GM23338 (cell line): ENCODE measurements at regions not wholly inside any gene's neighbourhood (a gene's known extent, or its start where the extent isn't known, plus 50 kb on each side); places are given as distances from the start of the nearest gene placed in this dataset.
A peak's percentile ranks its signal among the peaks of the same experiment; 100 is the strongest.

Experiments used
- ATAC-seq: fragments of 200-7000 bp; cut with Tn5 transposase; 3 replicates; pipeline ENCODE4 v1.9.1; 2020
- DNase-seq: peaks from one replicate; pipeline ENCODE4 v3.0.0-alpha.2; 2015; ENCODE audit warnings: low spot score
- H2AFZ ChIP-seq: fragments of 200-600 bp; sonication (generic); 2 replicates; pipeline ENCODE4 v1.8.0; 2016; ENCODE audit warnings: antibody characterized with exemption, mild to moderate bottlenecking, moderate library complexity
- H3F3A ChIP-seq: fragments of 200-600 bp; sonication (generic); replicated peaks from 2 replicates; pipeline ENCODE4 v1.8.0; 2017; ENCODE audit warnings: antibody characterized with exemption, mixed run types, low read depth
- H3K27ac ChIP-seq: fragments of 200-600 bp; sonication (generic); 2 replicates; pipeline ENCODE4 v1.6.1; 2016; ENCODE audit warnings: low read depth
- H3K27me3 ChIP-seq: fragments of 200-600 bp; sonication (generic); 2 replicates; pipeline ENCODE4 v1.8.0; 2016; ENCODE audit warnings: mild to moderate bottlenecking, mixed run types, moderate library complexity; ENCODE audit not compliant: insufficient read depth
- H3K36me3 ChIP-seq: fragments of 200-600 bp; sonication (generic); 2 replicates; pipeline ENCODE4 v1.8.0; 2016; ENCODE audit warnings: mild to moderate bottlenecking; ENCODE audit not compliant: insufficient read depth
- H3K4me1 ChIP-seq: fragments of 200-600 bp; sonication (generic); 2 replicates; pipeline ENCODE4 v1.8.0; 2016; ENCODE audit warnings: mild to moderate bottlenecking, moderate library complexity; ENCODE audit not compliant: insufficient read depth
- H3K4me2 ChIP-seq: fragments of 200-600 bp; sonication (generic); 2 replicates; pipeline ENCODE4 v1.7.1; 2017; ENCODE audit warnings: mixed run types
- H3K4me3 ChIP-seq: fragments of 200-600 bp; sonication (generic); 2 replicates; pipeline ENCODE4 v1.6.1; 2016; ENCODE audit warnings: mixed run types
- H3K79me2 ChIP-seq: fragments of 200-600 bp; sonication (generic); replicated peaks from 2 replicates; pipeline ENCODE4 v1.8.0; 2017; ENCODE audit warnings: mild to moderate bottlenecking; ENCODE audit not compliant: insufficient read depth
- H3K9me2 ChIP-seq: fragments of 200-600 bp; sonication (generic); 2 replicates; pipeline ENCODE4 v1.8.0; 2017; ENCODE audit not compliant: insufficient read depth
- H4K20me1 ChIP-seq: fragments of 200-600 bp; sonication (generic); replicated peaks from 2 replicates; pipeline ENCODE4 v1.8.0; 2017; ENCODE audit warnings: mild to moderate bottlenecking; ENCODE audit not compliant: insufficient read depth
- H3K27ac Mint-ChIP-seq: 2 replicates; pipeline ENCODE4 v1.8.0; 2020; ENCODE audit warnings: inconsistent platforms, mild to moderate bottlenecking, moderate library complexity, mixed read lengths
- H3K27me3 Mint-ChIP-seq: 3 replicates; pipeline ENCODE4 v1.8.0; 2022; ENCODE audit warnings: low read depth, mild to moderate bottlenecking, moderate library complexity, mixed read lengths, inconsistent platforms; ENCODE audit not compliant: insufficient read depth, poor library complexity
- H3K36me3 Mint-ChIP-seq: 3 replicates; pipeline ENCODE4 v1.8.0; 2021; ENCODE audit warnings: low read depth, mild to moderate bottlenecking, inconsistent platforms, moderate library complexity, mixed read lengths
- H3K4me1 Mint-ChIP-seq: 3 replicates; pipeline ENCODE4 v1.8.0; 2020; ENCODE audit warnings: mild to moderate bottlenecking, inconsistent platforms, mixed read lengths
- H3K4me3 Mint-ChIP-seq: 3 replicates; pipeline ENCODE4 v1.8.0; 2021; ENCODE audit warnings: moderate library complexity, mild to moderate bottlenecking, inconsistent platforms, mixed read lengths
- H3K9me3 Mint-ChIP-seq: 3 replicates; pipeline ENCODE4 v1.8.0; 2020; ENCODE audit warnings: moderate library complexity, mild to moderate bottlenecking, inconsistent platforms, mixed read lengths
- CREB1 ChIP-seq: fragments of 250-450 bp; sonication (Bioruptor Pico); IDR thresholded peaks from 2 replicates; pipeline ENCODE4 v1.5.0; 2020; ENCODE audit warnings: low read depth, mild to moderate bottlenecking, moderate library complexity
- EZH2 ChIP-seq: fragments of 200-600 bp; sonication (generic); IDR thresholded peaks from one replicate; pipeline ENCODE4 v1.8.0; 2017; ENCODE audit warnings: antibody characterized with exemption, mild to moderate bottlenecking, low read depth; ENCODE audit not compliant: unreplicated experiment
- EZH2phosphoT487 ChIP-seq: fragments of 200-600 bp; sonication (generic); IDR thresholded peaks from one replicate; pipeline ENCODE4 v1.8.1; 2018; ENCODE audit warnings: antibody characterized with exemption; ENCODE audit not compliant: unreplicated experiment
- JUNB ChIP-seq: IDR thresholded peaks from one replicate; pipeline ENCODE4 v1.6.1; 2016; ENCODE audit warnings: antibody characterized with exemption; ENCODE audit not compliant: unreplicated experiment
- NANOG ChIP-seq: IDR thresholded peaks from 2 replicates; pipeline ENCODE4 v1.6.1; 2016; ENCODE audit warnings: antibody characterized with exemption, borderline replicate concordance
- POLR2AphosphoS5 ChIP-seq: IDR thresholded peaks from 2 replicates; pipeline ENCODE4 v1.6.1; 2016; ENCODE audit warnings: antibody characterized with exemption, low read depth
- REST ChIP-seq: IDR thresholded peaks from one replicate; pipeline ENCODE4 v1.6.1; 2018; ENCODE audit warnings: antibody characterized with exemption; ENCODE audit not compliant: unreplicated experiment
- STAT1 ChIP-seq: IDR thresholded peaks from one replicate; pipeline ENCODE4 v1.6.1; 2016; ENCODE audit warnings: antibody characterized with exemption; ENCODE audit not compliant: unreplicated experiment
- ZNF114 ChIP-seq: fragments of 250-450 bp; sonication (Bioruptor Pico); IDR thresholded peaks from 2 replicates; pipeline ENCODE4 v1.5.0; 2020; ENCODE audit warnings: mild to moderate bottlenecking, moderate library complexity
- TF ChIP-seq, protein P1 (sequence below): fragments of 250-450 bp; sonication (Bioruptor Pico); IDR thresholded peaks from 2 replicates; pipeline ENCODE4 v1.5.0; 2020; ENCODE audit warnings: mild to moderate bottlenecking, moderate library complexity
- TF ChIP-seq, protein P2 (sequence below), 2 experiments: fragments of 200-600 bp in 1 of 2; sonication (generic) in 1 of 2; conservative IDR thresholded peaks; 2 replicates each; pipeline versions ENCODE4 v1.5.1 to v1.6.1; 2016 to 2017; ENCODE audit warnings: antibody characterized with exemption in 2 of 2, low read depth in 2 of 2, mild to moderate bottlenecking in 2 of 2, moderate library complexity in 1 of 2

DNA sequence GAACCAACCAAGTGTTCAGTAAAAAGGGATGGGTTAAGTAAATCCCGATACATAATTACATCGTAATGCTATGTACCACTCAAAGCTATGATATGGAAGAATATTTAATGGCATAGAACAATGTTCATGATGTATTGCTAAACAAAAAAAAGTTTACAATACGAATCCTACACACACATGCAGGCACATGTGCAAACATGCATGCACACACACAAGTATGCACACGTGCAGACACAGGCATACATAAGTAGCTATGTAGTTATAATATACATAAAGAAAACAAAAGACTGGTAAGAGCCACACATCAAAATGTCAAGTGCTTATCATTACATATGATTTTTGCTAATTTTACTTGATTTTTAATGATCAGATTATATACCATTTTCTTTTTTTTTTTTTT, 74.2 kb downstream of the ARRDC4 start:
- ATAC-seq, result no peak
- Histone ChIP-seq H3K27me3 (no peaks in the 10 kb centered on the region), H2AFZ (no peak overlapping the region), H3K4me3 (no peak overlapping the region), H3K27ac (no peak overlapping the region), H3F3A (no peaks in the 10 kb centered on the region), H3K36me3 (no peaks in the 10 kb centered on the region), H4K20me1 (no peaks in the 10 kb centered on the region), H3K79me2 (no peaks in the 10 kb centered on the region), H3K4me1 (no peaks in the 10 kb centered on the region), H3K4me2 (no peak overlapping the region), H3K9me2 (no peaks in the 10 kb centered on the region)
- Mint-ChIP-seq H3K4me3 (no peak overlapping the region), H3K36me3 (no peaks in the 10 kb centered on the region), H3K27me3 (no peaks in the 10 kb centered on the region), H3K27ac (no peak overlapping the region), H3K9me3 (no peaks in the 10 kb centered on the region), H3K4me1 (no peaks in the 10 kb centered on the region)
- no peak for DNase-seq
- TF ChIP-seq NANOG (no peak), EZH2phosphoT487 (no peak)

- no peak for DNase-seq
- Histone ChIP-seq H3K9me2 (no peaks in the 10 kb centered on the region), H3K4me2 (no peak overlapping the region), H3K4me1 (no peaks in the 10 kb centered on the region), H4K20me1 (no peaks in the 10 kb centered on the region), H3K27ac (no peak overlapping the region), H3F3A (no peaks in the 10 kb centered on the region), H2AFZ (peak overlapping the region; percentile 90; the same call in 1 of the 2 replicates), H3K36me3 (no peaks in the 10 kb centered on the region), H3K79me2 (no peaks in the 10 kb centered on the region), H3K4me3 (no peak overlapping the region), H3K27me3 (no peaks in the 10 kb centered on the region)
- Mint-ChIP-seq H3K4me3 (no peak overlapping the region), H3K27ac (peak overlapping the region; percentile 50; the same call in 1 of the 2 replicates), H3K4me1 (no peaks in the 10 kb centered on the region), H3K27me3 (no peaks in the 10 kb centered on the region), H3K36me3 (no peaks in the 10 kb centered on the region), H3K9me3 (no peaks in the 10 kb centered on the region)
- no peak for ATAC-seq
- TF ChIP-seq POLR2AphosphoS5 (no peak), CREB1 (CRISPR knock-in tag) (no peak), REST (no peak), NANOG (no peak), EZH2 (no peak), EZH2phosphoT487 (no peak), STAT1 (no peak), ZNF114 (CRISPR knock-in tag) (no peak), JUNB (no peak)
- TF ChIP-seq, protein P1, sequence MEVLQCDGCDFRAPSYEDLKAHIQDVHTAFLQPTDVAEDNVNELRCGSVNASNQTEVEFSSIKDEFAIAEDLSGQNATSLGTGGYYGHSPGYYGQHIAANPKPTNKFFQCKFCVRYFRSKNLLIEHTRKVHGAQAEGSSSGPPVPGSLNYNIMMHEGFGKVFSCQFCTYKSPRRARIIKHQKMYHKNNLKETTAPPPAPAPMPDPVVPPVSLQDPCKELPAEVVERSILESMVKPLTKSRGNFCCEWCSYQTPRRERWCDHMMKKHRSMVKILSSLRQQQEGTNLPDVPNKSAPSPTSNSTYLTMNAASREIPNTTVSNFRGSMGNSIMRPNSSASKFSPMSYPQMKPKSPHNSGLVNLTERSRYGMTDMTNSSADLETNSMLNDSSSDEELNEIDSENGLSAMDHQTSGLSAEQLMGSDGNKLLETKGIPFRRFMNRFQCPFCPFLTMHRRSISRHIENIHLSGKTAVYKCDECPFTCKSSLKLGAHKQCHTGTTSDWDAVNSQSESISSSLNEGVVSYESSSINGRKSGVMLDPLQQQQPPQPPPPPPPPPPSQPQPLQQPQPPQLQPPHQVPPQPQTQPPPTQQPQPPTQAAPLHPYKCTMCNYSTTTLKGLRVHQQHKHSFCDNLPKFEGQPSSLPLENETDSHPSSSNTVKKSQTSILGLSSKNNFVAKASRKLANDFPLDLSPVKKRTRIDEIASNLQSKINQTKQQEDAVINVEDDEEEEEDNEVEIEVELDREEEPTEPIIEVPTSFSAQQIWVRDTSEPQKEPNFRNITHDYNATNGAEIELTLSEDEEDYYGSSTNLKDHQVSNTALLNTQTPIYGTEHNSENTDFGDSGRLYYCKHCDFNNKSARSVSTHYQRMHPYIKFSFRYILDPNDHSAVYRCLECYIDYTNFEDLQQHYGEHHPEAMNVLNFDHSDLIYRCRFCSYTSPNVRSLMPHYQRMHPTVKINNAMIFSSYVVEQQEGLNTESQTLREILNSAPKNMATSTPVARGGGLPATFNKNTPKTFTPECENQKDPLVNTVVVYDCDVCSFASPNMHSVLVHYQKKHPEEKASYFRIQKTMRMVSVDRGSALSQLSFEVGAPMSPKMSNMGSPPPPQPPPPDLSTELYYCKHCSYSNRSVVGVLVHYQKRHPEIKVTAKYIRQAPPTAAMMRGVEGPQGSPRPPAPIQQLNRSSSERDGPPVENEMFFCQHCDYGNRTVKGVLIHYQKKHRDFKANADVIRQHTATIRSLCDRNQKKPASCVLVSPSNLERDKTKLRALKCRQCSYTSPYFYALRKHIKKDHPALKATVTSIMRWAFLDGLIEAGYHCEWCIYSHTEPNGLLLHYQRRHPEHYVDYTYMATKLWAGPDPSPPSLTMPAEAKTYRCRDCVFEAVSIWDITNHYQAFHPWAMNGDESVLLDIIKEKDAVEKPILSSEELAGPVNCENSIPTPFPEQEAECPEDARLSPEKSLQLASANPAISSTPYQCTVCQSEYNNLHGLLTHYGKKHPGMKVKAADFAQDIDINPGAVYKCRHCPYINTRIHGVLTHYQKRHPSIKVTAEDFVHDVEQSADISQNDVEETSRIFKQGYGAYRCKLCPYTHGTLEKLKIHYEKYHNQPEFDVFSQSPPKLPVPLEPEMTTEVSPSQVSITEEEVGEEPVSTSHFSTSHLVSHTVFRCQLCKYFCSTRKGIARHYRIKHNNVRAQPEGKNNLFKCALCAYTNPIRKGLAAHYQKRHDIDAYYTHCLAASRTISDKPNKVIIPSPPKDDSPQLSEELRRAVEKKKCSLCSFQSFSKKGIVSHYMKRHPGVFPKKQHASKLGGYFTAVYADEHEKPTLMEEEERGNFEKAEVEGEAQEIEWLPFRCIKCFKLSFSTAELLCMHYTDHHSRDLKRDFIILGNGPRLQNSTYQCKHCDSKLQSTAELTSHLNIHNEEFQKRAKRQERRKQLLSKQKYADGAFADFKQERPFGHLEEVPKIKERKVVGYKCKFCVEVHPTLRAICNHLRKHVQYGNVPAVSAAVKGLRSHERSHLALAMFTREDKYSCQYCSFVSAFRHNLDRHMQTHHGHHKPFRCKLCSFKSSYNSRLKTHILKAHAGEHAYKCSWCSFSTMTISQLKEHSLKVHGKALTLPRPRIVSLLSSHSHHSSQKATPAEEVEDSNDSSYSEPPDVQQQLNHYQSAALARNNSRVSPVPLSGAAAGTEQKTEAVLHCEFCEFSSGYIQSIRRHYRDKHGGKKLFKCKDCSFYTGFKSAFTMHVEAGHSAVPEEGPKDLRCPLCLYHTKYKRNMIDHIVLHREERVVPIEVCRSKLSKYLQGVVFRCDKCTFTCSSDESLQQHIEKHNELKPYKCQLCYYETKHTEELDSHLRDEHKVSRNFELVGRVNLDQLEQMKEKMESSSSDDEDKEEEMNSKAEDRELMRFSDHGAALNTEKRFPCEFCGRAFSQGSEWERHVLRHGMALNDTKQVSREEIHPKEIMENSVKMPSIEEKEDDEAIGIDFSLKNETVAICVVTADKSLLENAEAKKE (CRISPR knock-in tag), result no peak
- TF ChIP-seq, protein P2, sequence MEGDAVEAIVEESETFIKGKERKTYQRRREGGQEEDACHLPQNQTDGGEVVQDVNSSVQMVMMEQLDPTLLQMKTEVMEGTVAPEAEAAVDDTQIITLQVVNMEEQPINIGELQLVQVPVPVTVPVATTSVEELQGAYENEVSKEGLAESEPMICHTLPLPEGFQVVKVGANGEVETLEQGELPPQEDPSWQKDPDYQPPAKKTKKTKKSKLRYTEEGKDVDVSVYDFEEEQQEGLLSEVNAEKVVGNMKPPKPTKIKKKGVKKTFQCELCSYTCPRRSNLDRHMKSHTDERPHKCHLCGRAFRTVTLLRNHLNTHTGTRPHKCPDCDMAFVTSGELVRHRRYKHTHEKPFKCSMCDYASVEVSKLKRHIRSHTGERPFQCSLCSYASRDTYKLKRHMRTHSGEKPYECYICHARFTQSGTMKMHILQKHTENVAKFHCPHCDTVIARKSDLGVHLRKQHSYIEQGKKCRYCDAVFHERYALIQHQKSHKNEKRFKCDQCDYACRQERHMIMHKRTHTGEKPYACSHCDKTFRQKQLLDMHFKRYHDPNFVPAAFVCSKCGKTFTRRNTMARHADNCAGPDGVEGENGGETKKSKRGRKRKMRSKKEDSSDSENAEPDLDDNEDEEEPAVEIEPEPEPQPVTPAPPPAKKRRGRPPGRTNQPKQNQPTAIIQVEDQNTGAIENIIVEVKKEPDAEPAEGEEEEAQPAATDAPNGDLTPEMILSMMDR (conservative IDR thresholded peaks at IDR 0.05; ENCODE audit: low read depth in 2 of 2), result no peak
Observed at GRCh38 chr15:98035134-98035533, 74.6 kb downstream of the ARRDC4 start.
